Posterior vena cava (tissue), 2 donors: ENCODE measurements at regions not wholly inside any gene's neighbourhood (a gene's known extent, or its start where the extent isn't known, plus 50 kb on each side); places are given as distances from the start of the nearest gene placed in this dataset.
"Not testable (repeated sequence)": the region's sequence is repeated elsewhere in the genome, so short reads cannot be mapped to it uniquely, and the experiment has no call there.

ENCODE experiments used
- DNase-seq: peaks from one replicate; pipeline ENCODE4 v3.0.0-alpha.2; 2020; ENCODE audit warnings: low spot score
- intact Hi-C, 2 donors: fragments of 100-400 bp; cut with DNase I; formaldehyde crosslinking; loops; one replicate each; pipeline versions ENCODE4 v1.14.1 to v1.14.2; 2022 to 2023
- donor health status: DM: yes; HTN: yes; CAD: no.
- donor health status: DM: yes; HTN: yes; CAD: no.

DNA sequence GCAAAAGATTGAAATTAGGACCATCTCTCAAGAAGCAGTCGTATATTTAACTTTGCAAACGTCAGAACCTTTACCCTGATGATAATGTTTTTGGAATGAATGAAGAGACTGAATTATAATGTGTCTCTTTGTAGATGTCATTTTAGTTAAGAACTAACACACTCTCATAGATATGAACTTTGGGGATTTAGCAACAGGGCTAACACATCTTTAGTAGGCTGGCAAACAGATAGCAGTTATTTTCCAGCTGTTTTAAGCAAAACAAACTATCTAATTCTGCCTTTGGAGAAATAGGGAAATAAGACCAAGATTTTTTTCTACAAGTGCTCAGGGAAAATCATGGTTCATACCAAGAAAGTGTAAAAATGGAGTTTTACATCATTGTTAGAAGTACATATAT lies 469.7 kb downstream of the SPATA31D1 start:
- intact Hi-C loops: no loop called here
- DNase-seq: no peak

DNA sequence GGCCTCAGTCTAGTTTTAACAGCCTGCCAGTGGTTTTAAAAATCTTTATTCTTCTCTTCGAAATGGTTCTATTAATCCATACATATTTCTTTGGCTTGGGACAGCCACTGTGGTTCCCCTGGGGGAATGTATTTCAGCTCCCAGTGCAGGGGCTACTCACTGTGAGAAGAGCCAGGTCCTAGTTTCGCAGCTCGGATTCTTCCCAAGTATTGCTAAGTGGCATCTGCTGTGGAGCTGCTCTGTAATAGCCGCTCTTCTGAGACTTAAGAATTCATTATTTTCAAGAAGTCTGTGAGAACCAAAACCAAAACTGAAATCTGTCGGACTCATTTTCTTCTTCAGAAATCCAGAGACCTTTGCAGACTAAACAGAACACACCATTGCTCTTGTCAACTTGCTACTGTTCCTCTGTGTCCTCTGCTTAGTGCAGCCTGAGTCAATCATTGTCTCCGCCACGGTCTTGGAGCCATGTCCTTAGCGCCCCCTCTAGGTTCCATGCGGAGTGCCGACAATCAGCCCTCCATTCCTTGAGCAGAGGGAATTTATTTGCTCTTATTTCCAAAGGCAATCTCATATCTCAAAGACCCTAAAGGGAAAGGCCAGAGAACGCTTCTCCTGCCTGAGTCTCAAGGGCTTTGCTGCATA lies 478.2 kb downstream of the SPATA31D1 start:
- peak; percentile 72 for DNase-seq
- intact Hi-C loops: no loop called here

DNA sequence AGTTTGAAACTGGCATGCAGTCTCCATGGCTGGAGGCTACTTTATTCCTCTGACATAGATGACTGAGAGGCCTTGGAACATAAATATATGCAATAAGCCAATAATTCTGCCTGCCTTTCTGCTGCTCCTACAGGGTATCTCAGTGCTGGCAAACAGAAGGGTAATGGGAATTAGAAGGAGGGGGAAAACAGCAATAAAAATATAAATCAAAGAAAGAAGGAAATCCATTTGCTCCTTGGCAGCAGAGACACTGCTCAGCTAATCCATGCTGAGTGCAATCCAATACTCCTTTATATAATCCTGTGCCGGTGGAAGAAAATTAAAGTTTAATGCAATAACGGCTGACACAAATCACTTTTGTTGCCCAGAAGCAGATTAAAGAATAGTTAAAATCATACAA lies 478.9 kb downstream of the SPATA31D1 start:
- intact Hi-C loops: no loop called here

DNA sequence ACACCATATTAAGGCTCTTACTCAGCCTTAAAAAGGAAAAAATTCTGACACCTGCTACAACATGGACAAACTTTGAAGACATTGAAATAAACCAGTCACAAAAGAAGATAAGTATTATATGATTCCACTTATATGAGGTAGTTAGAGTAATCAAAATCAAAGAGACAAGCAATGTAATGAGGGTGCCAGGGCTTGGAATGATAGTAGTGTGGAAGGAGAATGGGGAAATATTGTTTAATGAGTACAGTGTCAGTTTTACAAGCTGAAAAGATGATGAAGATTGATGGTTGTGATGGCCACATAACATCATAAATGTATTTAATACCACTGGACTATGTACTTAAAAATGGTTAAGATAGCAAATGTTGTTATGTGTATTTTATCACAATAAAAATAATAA lies 485.7 kb downstream of the SPATA31D1 start:
- DNase-seq: no peak
- intact Hi-C loops: no loop called here

More for the DNA sequence above, 478.9 kb downstream of the SPATA31D1 start:
- no peak for DNase-seq

DNA sequence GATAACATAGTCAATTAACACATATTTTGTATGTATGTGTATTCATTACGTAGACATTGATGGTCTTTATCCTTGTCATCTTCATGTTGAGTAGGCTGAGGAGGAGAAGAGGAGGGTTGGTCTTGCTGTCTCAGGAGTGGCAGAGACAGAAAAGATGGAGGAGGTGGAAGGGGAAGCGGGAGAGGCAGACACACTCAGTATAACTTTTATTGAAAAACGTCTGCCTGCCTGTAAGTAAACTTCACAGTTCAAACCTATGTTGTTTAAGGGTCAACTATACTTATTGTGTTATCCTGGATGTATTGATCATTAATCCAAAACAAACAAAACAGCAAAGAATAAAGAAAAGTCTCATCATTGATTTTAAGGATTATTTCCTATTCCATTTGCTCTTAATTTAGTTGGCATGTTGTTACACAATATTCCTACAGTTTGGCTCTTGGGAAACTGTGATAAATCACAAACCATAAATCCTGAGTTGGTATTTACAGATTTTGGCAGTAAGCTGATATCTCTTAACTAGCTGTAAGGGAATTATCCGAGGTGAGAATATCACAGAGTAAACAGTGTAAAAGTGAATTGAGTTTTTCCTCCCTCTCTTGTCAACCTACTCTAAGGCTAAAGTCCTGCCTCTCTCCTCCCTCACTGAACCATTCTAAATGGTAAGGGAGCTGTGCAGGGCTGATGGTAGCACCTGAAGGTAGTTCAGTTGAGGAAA lies 487.2 kb downstream of the SPATA31D1 start:
- DNase-seq: no peak
- intact Hi-C loops: no loop called here

DNA sequence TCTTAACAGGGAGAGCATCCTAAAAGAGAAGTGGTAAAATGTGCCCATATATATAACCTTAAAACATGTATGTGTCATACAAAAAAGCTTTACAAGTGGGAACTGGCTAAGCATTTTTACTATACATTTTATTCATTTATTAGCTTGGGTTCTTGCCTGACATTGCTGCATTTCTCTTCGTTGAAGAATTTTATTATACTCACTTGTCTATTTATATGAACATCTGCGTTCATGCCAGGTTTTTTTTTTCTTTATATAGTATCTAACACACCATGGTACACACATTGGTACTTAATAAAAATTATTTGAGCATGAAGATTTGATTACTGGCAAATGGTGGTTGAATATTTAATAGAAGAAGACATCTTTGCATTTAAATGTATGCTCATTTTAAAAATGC lies 492.3 kb downstream of the SPATA31D1 start:
- DNase-seq: no peak
- intact Hi-C loops: no loop called here

DNA sequence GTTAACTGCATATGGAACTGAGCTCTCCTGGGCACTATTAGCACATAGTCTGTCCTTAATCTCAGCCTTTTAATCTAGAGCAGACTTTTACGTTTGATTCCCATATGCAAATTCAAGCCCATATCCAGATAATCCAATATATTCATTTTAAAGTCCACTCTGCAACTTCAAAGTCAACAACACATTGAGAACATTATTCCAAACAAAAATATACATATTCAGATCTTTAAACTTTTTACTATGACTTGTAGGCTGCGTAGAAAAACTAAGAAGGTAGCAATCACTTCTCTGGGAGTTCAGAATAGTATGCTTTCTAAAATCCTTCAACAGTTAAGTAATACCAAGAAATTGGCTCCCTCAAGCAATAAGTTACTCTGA lies 499.4 kb downstream of the SPATA31D1 start:
- DNase-seq: no peak
- intact Hi-C loops: no loop called here

DNA sequence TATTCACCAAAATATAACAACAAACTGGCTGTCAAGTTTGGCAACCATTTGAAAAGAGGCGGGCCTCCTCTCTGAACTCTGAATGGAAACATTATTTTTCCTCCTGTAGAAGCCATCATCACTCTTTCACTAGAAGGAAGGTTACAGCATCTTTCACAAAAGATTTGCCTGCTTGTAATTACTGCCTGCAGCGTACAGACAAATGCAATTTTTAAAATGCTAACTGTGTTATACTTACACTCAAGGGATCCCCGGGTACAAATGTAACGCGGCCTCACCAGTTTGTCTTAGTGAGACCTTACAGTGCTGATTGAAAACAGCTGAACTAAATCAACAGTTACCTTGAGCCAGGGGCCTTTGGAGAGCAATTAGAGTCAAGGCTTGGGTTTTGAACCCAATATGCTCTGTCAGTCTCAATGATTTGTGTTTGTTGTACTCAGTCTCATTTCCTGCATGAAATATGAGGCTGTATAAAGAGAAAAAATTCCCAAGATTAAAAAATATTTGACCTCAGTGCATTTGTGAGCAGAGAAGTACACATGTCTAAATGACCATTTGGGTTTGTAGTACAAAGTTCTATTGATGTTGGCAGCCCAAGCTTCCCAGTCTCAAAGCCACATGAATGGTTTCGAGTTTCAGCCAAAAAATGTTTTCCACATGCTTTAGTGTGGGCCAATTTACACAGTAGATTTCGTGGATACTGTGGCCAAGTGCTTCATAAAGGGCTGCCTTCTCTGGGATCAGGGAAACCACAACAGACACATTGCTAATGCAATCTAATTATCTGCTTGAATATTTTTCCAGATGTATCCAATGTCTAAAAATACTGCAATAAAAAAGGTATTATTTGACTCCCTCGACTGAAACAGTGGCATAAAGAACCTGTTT lies 500.0 kb downstream of the SPATA31D1 start:
- no peak for DNase-seq
- intact Hi-C loops: no loop called here

DNA sequence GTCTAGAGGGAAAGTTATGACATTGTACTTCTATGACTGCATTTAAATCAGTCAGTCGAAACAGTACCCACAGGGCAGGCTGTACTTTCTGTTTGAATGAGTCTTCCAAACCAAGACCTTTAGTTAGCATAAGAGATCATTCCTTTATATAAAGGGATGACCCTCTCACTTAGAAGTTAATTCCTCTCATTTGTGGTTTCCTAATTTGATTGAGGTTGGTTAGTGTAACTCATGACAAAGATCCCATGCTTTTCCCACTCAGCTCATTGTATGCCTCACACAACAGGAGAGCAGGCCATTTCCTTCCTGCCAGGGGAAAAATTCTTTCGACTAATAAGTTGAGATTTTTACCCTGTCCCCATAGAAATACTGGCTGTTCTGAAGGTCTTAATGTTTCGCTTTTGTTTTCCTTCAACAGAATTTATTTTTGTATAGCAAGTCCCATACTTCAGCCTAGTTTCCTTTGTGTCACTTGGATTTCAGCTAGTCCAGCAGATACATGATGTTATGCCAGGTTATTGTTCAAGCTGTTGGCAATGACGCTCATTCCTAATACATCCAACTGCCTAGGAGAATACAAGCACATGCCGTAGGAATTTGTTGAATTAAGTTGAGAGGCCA lies 500.7 kb downstream of the SPATA31D1 start:
- intact Hi-C loops: no loop called here
- no peak for DNase-seq

DNA sequence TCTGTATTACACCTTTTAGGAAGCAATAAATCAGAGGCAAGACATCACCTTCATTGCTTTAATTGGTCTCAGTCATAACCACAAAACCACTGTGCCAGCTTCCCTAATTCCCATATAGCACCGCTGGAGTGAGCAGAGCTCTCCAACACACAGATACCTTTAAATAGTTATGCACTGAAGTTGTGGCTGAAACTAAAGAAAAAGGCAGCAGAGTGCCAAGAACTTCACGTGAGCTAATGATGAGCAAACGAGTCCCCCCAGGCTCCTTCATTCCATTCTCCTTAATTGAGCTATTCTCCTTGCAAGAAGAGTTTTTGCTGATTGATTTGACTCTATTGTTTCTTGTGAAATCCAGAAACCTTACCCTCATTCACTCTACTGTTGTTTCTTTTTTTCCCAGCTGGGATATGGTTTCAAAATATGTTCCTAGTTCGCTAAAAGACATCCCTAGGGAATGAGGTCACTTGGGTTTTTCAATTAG lies 501.5 kb downstream of the SPATA31D1 start:
- intact Hi-C loops: no loop called here
- DNase-seq: no peak

DNA sequence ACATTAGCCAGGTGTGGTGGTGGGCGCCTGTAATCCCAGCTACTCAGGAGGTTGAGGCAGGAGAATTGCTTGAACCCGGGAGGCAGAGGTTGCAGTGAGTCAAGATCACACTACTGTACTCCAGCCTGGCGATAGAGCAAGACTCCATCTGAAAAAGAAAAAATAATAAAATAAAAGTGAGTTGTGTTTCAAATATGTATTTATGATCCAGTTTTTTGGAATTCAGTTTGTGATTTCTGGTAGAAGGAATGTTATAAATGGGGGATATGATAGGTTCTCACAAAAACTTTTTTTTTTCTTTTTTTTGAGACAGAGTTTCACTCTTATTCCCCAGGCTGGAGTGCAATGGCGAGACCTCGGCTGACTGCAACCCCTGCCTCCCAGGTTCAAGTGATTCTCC lies 502.2 kb downstream of the SPATA31D1 start:
- DNase-seq, intact Hi-C loops: not testable (repeated sequence)

DNA sequence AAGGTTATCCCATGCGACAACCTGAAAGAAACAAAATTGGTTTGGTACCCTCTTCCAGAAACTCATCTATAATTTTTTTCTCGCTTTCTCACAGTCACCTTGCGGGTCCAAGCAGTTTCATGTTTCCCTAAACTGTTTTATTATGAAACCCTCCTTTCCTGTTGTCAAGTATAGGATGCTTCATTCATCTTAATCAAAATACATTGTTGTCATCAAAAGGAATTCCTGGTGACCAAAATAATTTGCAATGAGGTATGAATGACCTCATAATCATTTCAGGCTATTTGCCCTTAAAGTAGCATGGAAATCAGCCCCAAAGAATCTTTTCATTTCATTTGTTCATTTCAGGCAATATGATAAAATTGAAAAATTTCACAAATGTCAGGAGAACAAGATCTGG lies 503.0 kb downstream of the SPATA31D1 start:
- DNase-seq: no peak
- intact Hi-C loops: no loop called here

DNA sequence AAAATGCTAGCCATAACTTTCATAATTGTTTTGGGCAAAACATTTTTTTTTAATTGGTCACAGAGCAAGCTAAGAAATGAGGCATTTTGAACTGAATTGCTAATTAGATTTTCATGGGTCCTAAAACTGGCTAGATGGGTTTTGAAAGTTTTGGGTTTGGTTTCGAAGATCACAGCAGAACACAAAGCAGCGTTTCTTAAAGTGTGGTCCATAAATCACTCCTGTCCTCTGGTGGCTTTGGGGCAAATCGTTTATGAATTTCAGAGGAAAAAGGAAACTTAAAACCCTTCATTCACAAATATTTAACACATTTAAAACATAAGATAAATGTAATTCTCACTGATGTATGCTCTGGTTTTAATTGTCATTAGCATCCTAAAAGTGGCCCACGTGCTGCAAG lies 503.7 kb downstream of the SPATA31D1 start:
- no peak for DNase-seq
- intact Hi-C loops: no loop called here

DNA sequence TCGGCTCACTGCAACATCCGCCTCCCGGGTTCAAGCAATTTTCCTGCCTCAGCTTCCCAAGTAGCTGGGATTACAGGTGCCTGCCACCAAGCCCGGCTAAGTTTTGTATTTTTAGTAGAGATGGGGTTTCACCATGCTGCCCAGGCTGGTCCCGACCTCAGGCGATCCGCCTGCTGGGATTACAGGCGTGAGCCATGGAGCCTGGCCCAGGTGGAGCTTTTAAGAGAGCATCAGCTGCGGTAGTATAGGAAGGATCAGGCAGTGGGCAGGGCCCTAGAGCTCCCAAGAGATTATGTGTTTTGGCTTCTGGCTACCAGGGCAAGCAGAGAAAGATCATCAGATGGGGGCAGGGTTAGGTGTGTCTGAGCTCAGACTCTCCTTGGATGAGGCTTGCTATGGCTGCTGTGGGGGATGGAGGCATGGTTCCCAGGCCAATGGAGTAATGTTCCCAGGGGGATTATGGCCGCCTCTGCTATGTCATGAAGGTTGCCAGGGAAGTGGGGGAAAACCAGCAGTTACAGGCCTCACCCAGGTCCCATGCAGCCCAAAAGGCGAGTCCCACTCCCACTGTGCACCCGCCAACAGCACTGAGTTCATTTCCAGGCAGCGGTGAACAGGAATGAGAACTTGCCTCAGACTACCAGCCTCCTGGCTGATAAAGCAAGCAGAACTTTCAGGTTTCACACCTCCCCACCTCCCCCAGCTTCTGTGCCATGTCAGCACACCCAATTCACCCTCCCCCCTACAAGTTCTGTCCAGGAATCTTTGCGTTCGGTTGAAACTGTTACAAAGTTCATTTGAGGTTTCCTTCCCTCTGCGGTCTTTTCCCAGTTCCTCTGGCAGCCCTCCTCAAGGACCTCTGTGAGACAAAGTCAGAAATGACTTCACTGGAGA lies 507.6 kb downstream of the SPATA31D1 start:
- intact Hi-C loops: no loop called here
- DNase-seq: no peak

DNA sequence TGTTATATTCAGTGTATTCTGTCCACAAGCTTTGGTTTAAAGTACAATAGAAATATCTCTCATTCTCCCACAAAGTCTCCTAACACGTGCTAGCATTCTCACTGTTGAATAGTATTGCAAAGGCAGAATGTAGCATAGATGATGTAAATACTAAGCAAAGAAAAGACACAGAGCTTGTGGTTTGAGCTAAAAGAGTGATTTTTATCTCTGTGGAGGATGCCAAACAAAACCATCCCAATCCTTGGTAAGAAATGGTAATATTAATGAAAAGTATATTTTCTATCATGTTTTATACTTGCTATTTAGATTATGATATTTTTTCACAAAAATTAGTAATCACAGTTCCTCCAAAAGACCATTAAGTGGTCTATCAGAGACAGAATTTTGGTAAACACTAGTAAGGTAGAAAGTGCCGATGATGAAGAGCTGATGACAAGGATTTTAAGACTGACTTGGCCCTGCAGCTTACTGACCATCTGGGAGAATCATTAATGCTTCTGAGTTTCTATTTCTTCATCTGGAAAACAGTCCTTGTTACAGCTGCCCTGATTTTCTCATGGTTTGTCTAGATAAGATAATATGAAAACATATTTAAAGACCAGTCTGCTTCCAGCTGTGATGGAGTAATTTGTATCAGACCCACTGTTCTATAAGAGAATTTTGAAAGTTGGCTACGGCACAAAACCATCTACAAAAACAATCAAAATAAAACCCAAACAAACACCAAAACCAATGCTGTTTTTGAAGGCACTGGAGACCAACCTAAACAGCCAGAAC lies 510.2 kb downstream of the SPATA31D1 start:
- intact Hi-C loops: no loop called here
- no peak for DNase-seq

DNA sequence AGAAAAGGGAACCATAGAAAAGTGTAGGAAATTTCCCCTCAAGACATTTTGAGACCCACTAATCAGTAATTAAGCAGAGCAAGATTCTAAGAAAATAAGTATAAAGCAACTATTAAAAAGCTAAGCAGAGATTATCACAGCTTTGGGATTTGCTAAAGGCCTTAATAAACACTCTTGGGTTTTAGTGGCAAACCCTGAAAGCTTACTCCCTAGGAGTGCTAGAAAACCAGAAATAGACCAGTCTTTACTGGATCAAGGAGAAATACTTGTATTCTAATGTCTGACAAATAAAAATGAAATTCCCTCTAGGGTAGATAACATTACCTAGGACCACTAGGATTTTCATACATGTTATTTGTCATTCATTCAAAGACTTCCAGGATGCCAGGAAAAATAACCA lies 510.8 kb downstream of the SPATA31D1 start:
- intact Hi-C loops: no loop called here

DNA sequence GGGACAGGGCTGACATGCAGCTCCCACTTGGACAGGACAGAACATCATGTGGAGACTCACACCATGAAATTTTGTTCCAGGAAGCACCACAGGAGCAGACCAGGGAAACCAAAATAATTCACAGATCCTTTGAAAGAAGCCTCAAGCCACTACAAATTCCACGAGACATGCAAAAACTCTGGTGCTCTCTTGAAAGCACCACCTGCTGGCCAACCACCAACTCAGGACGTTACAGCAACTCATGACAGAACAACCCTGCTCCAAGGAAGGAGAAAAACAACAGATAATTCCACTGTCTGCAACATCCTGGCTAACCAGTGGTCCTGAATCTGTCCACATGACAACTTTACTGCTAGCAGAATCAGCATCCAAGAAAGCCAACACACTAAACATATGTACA lies 516.0 kb downstream of the SPATA31D1 start:
- DNase-seq: no peak
- intact Hi-C loops: no loop called here

More for the DNA sequence above, 510.8 kb downstream of the SPATA31D1 start:
- DNase-seq: no peak

DNA sequence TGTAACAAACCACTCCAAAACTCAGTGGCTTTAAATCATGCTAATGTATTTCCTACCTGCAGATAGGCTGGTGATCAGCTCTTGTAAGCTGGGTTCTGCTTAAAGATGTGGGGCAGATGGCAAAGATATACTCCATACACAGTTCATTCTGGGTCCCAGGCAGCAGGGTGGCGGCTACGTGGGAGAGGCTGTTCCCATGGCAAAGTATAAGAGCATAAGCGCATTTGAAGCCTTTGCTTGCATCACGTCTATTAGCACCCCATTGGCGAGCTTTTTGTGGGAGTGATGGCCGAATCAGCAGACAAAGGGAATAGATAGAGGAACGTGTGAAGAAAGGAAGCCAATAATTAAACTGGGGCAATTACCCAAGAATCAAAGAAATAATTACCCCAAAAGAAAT lies 523.1 kb downstream of the SPATA31D1 start:
- DNase-seq: peak; percentile 18
- intact Hi-C loops: no loop called here
